Right atrium auricular region (tissue), 2 donors: ENCODE measurements at regions not wholly inside any gene's neighbourhood (a gene's known extent, or its start where the extent isn't known, plus 50 kb on each side); places are given as distances from the start of the nearest gene placed in this dataset.

Experiments used
- DNase-seq: peaks from one replicate; pipeline ENCODE4 v3.0.0-alpha.2; 2019; ENCODE audit warnings: low spot score
- H3K27ac ChIP-seq, 2 donors: fragments of 200-600 bp; sonication (generic); 1 replicate in 1 of 2; 2 replicates in 1 of 2; pipeline ENCODE4 v1.5.1; 2016 to 2019
- H3K27me3 ChIP-seq, 2 donors: fragments of 200-600 bp; sonication (generic); one replicate each; pipeline versions ENCODE4 v1.5.1 to v1.6.0; 2017 to 2019
- H3K36me3 ChIP-seq: fragments of 200-600 bp; sonication (generic); one replicate; pipeline ENCODE4 v1.5.1; 2016
- H3K4me1 ChIP-seq, 2 donors: fragments of 200-600 bp; sonication (generic); one replicate each; pipeline versions ENCODE4 v1.5.1 to v1.6.0; 2017 to 2019
- H3K4me3 ChIP-seq, 2 donors: fragments of 200-600 bp; sonication (generic); 1 replicate in 1 of 2; 2 replicates in 1 of 2; pipeline ENCODE4 v1.5.1; 2017 to 2019; ENCODE audit warnings: mild to moderate bottlenecking in 1 of 2, moderate library complexity in 1 of 2
- H3K9me3 ChIP-seq, 2 donors: fragments of 200-600 bp; sonication (generic); one replicate each; pipeline ENCODE4 v1.5.1; 2019
- TF ChIP-seq, protein P1 (sequence below), 2 donors: fragments of 200-600 bp; sonication (generic); IDR thresholded peaks; one replicate each; pipeline ENCODE4 v1.5.1; 2019; ENCODE audit warnings: antibody characterized with exemption in 2 of 2

DNA sequence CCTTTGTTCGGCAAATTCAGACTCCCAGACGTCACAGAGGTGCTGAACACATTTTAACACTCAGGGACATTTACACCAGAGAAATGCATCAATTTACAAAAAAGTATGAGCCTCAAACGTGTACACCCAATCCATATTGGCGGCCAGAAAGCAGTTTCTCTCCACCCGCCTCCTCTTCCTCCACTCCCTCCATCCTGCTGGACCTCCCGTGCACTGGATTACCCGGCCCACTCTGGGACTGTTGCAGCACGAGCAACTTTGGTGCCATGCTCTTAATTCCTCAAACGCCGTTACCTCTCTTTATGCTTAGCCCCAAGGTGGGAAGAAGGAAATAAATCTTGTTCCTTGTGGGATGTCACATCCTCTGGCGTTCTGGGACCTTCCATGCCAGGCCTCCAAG is 243.4 kb downstream of the ZNF516 start:
- H3K4me1 ChIP-seq, result no peaks in the 10 kb centered on the region
- H3K4me3 ChIP-seq, result no peak overlapping the region
- H3K27me3 ChIP-seq, result no peaks in the 10 kb centered on the region
- no peaks in the 10 kb centered on the region for H3K9me3 ChIP-seq
- TF ChIP-seq, protein P1, sequence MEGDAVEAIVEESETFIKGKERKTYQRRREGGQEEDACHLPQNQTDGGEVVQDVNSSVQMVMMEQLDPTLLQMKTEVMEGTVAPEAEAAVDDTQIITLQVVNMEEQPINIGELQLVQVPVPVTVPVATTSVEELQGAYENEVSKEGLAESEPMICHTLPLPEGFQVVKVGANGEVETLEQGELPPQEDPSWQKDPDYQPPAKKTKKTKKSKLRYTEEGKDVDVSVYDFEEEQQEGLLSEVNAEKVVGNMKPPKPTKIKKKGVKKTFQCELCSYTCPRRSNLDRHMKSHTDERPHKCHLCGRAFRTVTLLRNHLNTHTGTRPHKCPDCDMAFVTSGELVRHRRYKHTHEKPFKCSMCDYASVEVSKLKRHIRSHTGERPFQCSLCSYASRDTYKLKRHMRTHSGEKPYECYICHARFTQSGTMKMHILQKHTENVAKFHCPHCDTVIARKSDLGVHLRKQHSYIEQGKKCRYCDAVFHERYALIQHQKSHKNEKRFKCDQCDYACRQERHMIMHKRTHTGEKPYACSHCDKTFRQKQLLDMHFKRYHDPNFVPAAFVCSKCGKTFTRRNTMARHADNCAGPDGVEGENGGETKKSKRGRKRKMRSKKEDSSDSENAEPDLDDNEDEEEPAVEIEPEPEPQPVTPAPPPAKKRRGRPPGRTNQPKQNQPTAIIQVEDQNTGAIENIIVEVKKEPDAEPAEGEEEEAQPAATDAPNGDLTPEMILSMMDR (IDR thresholded peaks at IDR 0.05), result no peak
- DNase-seq, result no peak
- H3K27ac ChIP-seq, result no peak overlapping the region
- no peaks in the 10 kb centered on the region for H3K36me3 ChIP-seq

GRCh38 chr18:76246590-76246989 is 248.5 kb downstream of the ZNF516 start:
- no peak for DNase-seq
- H3K27ac ChIP-seq, result peak overlapping the region in 1 of 2 donors; percentile 24
- H3K4me3 ChIP-seq, result no peak overlapping the region
- TF ChIP-seq, protein P1 (IDR thresholded peaks at IDR 0.05), result no peak
- H3K36me3 ChIP-seq, result no peaks in the 10 kb centered on the region
- peaks cover 0 to 15% of the 10 kb centered on the region in 2 donors for H3K9me3 ChIP-seq
- H3K4me1 ChIP-seq, result no peaks in the 10 kb centered on the region
- H3K27me3 ChIP-seq, result no peaks in the 10 kb centered on the region

DNA sequence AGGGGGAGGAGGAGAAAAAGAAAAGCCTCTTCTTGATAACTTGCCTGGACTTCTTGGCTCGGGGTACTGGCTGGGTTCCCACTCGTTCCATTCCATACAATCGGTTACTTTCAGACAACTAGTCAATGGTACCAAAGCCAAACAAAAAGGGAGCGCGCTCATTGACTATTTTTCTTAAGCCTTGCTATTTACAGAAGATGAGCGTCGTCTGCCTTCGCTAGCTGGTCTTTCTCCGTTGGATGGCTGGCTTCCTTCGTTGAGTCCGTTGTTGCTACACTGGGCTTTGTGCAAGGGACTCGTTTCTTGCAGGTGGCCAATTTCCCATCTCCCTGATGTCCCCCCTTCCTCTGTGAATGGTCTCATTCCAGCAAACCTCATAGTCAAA is 260.4 kb downstream of the ZNF516 start:
- Histone ChIP-seq H3K4me1 (no peaks in the 10 kb centered on the region), H3K4me3 (no peak overlapping the region), H3K27me3 (no peaks in the 10 kb centered on the region), H3K36me3 (no peaks in the 10 kb centered on the region), H3K9me3 (peaks cover 0 to 19% of the 10 kb centered on the region in 2 donors), H3K27ac (no peak overlapping the region)
- no peak for DNase-seq
- TF ChIP-seq, protein P1 (IDR thresholded peaks at IDR 0.05), result no peak

- TF ChIP-seq, protein P1 (IDR thresholded peaks at IDR 0.05), result no peak
- Histone ChIP-seq H3K4me3 (no peak overlapping the region), H3K27me3 (no peaks in the 10 kb centered on the region), H3K36me3 (no peaks in the 10 kb centered on the region), H3K4me1 (no peaks in the 10 kb centered on the region), H3K27ac (no peak overlapping the region), H3K9me3 (peaks cover 0 to 16% of the 10 kb centered on the region in 2 donors)
- DNase-seq, result no peak
Measured at GRCh38 chr18:76233876-76234675, 261.0 kb downstream of the ZNF516 start.

DNA sequence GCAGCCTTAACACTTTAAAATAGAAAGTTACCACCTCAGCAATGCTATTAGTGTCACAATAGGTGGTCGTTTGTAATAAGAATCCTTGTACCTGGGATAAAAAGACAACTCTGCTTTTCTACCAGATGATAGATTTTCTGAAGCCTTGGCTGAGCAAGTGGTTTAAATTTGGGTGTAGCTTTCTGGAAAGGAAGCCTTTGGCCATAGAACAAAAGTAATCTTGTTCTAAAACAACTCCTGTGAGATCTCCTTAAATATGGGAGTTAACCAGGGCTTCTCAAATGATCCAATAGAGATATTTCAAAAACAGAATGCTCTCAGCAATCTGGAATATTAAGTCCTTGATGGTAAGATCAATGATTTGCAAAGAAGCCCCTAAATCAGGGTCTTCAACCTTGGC is 261.6 kb downstream of the ZNF516 start:
- H3K4me3 ChIP-seq, result no peak overlapping the region
- TF ChIP-seq, protein P1 (IDR thresholded peaks at IDR 0.05), result no peak
- no peaks in the 10 kb centered on the region for H3K36me3 ChIP-seq
- H3K9me3 ChIP-seq, result peaks cover 0 to 11% of the 10 kb centered on the region in 2 donors
- no peaks in the 10 kb centered on the region for H3K4me1 ChIP-seq
- no peaks in the 10 kb centered on the region for H3K27me3 ChIP-seq
- no peak overlapping the region for H3K27ac ChIP-seq
- DNase-seq, result no peak

GRCh38 chr18:76232779-76233178 is 262.3 kb downstream of the ZNF516 start:
- Histone ChIP-seq H3K4me3 (no peak overlapping the region), H3K27ac (no peak overlapping the region), H3K9me3 (peaks cover 0 to 6% of the 10 kb centered on the region in 2 donors), H3K36me3 (no peaks in the 10 kb centered on the region), H3K27me3 (no peaks in the 10 kb centered on the region), H3K4me1 (no peaks in the 10 kb centered on the region)
- TF ChIP-seq, protein P1 (IDR thresholded peaks at IDR 0.05), result no peak
- no peak for DNase-seq
